ENCODE measurements at regions not wholly inside any gene's neighbourhood (a gene's known extent, or its start where the extent isn't known, plus 50 kb on each side); places are given as distances from the start of the nearest gene placed in this dataset.

GRCh38 chr3:189053322-189053721 lies 118.4 kb upstream of the TPRG1 start:
- no peaks in the 10 kb centered on the region for H3K36me3 ChIP-seq (ENCODE audit: low read length)
- H3K4me2 ChIP-seq (ENCODE audit: low read depth, low read length, poor library complexity, severe bottlenecking), result no peak overlapping the region
- no peaks in the 10 kb centered on the region for H3K9me3 ChIP-seq (ENCODE audit: insufficient read depth, low read length)
- H3K4me3 ChIP-seq (ENCODE audit: insufficient read depth, low read length, poor library complexity, severe bottlenecking), result no peak overlapping the region
- no peaks in the 10 kb centered on the region for H4K20me1 ChIP-seq (ENCODE audit: low read depth, low read length)
- H3K27ac ChIP-seq (ENCODE audit: low read depth, low read length), result no peak overlapping the region
- H3K27me3 ChIP-seq (ENCODE audit: low read length), result no peaks in the 10 kb centered on the region
- no peak overlapping the region for H3K9ac ChIP-seq (ENCODE audit: low read length)
- no peaks in the 10 kb centered on the region for H3F3A ChIP-seq (ENCODE audit: insufficient read depth)
- no peaks in the 10 kb centered on the region for H3K9me2 ChIP-seq (replicated peaks; ENCODE audit: insufficient read depth, low read length)
- TF ChIP-seq EZH2phosphoT487 (conservative IDR thresholded peaks at IDR 0.05; ENCODE audit: low read length) (no peak), CTCF (IDR thresholded peaks at IDR 0.05; ENCODE audit: insufficient read depth, low read length, poor library complexity, severe bottlenecking) (no peak)
- H2AFZ ChIP-seq (ENCODE audit: low read depth, low read length, severe bottlenecking), result no peak overlapping the region
- H3K79me2 ChIP-seq (ENCODE audit: insufficient read depth, low read length), result no peaks in the 10 kb centered on the region

- Histone ChIP-seq H3K9ac (ENCODE audit: low read length) (no peak overlapping the region), H3K27ac (ENCODE audit: low read depth, low read length) (no peak overlapping the region), H3K4me2 (ENCODE audit: low read depth, low read length, poor library complexity, severe bottlenecking) (no peak overlapping the region), H3K79me2 (ENCODE audit: insufficient read depth, low read length) (no peaks in the 10 kb centered on the region), H2AFZ (ENCODE audit: low read depth, low read length, severe bottlenecking) (no peak overlapping the region), H3K9me3 (ENCODE audit: insufficient read depth, low read length) (no peaks in the 10 kb centered on the region), H3K27me3 (ENCODE audit: low read length) (no peaks in the 10 kb centered on the region), H3K9me2 (replicated peaks; ENCODE audit: insufficient read depth, low read length) (no peaks in the 10 kb centered on the region), H4K20me1 (ENCODE audit: low read depth, low read length) (no peaks in the 10 kb centered on the region), H3F3A (ENCODE audit: insufficient read depth) (no peaks in the 10 kb centered on the region), H3K36me3 (ENCODE audit: low read length) (no peaks in the 10 kb centered on the region), H3K4me3 (ENCODE audit: insufficient read depth, low read length, poor library complexity, severe bottlenecking) (no peak overlapping the region)
- TF ChIP-seq CTCF (IDR thresholded peaks at IDR 0.05; ENCODE audit: insufficient read depth, low read length, poor library complexity, severe bottlenecking) (no peak), EZH2phosphoT487 (conservative IDR thresholded peaks at IDR 0.05; ENCODE audit: low read length) (no peak)
Measured at GRCh38 chr3:189056646-189057335, 115.0 kb upstream of the TPRG1 start.

DNA sequence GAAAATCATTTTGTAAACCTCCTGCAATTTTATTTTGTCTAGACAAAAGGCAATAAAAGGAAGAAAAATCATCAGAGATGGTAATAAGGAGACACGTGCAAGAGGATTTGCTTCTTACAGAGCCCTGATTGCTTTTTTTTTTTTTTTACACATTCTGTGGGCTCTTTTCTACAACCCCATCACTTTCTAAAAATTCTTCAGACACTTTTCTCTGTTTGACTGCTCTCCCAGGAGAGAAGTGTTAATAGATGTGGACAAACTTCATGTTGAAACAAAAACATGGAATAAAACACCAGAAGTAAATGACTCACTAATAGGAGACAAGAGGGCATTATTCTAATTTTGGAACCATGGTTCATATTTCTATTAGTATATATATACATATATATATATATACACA lies 114.4 kb upstream of the TPRG1 start:
- no peaks in the 10 kb centered on the region for H3K9me3 ChIP-seq (ENCODE audit: insufficient read depth, low read length)
- H3K9me2 ChIP-seq (replicated peaks; ENCODE audit: insufficient read depth, low read length), result no peaks in the 10 kb centered on the region
- no peaks in the 10 kb centered on the region for H3F3A ChIP-seq (ENCODE audit: insufficient read depth)
- no peak overlapping the region for H2AFZ ChIP-seq (ENCODE audit: low read depth, low read length, severe bottlenecking)
- no peak overlapping the region for H3K4me2 ChIP-seq (ENCODE audit: low read depth, low read length, poor library complexity, severe bottlenecking)
- H3K79me2 ChIP-seq (ENCODE audit: insufficient read depth, low read length), result no peaks in the 10 kb centered on the region
- TF ChIP-seq CTCF (IDR thresholded peaks at IDR 0.05; ENCODE audit: insufficient read depth, low read length, poor library complexity, severe bottlenecking), result no peak
- no peak for TF ChIP-seq EZH2phosphoT487 (conservative IDR thresholded peaks at IDR 0.05; ENCODE audit: low read length)
- H3K27ac ChIP-seq (ENCODE audit: low read depth, low read length), result no peak overlapping the region
- H3K9ac ChIP-seq (ENCODE audit: low read length), result no peak overlapping the region
- H3K27me3 ChIP-seq (ENCODE audit: low read length), result no peaks in the 10 kb centered on the region
- H3K4me3 ChIP-seq (ENCODE audit: insufficient read depth, low read length, poor library complexity, severe bottlenecking), result no peak overlapping the region
- no peaks in the 10 kb centered on the region for H3K36me3 ChIP-seq (ENCODE audit: low read length)
- H4K20me1 ChIP-seq (ENCODE audit: low read depth, low read length), result no peaks in the 10 kb centered on the region
